ENCODE measurements at regions not wholly inside any gene's neighbourhood (a gene's known extent, or its start where the extent isn't known, plus 50 kb on each side); places are given as distances from the start of the nearest gene placed in this dataset.

- intact Hi-C loops (cut with DNase I; ENCODE audit: low total_unique reads): no loop called here
- Histone ChIP-seq H3K27me3 (peaks cover 0 to 15% (median 0%) of the 10 kb centered on the region in 3 donors), H3K27ac (no peak overlapping the region), H3K36me3 (no peaks in the 10 kb centered on the region), H3K4me1 (no peaks in the 10 kb centered on the region), H3K4me3 (no peak overlapping the region), H3K9me3 (peaks cover 0 to 15% (median 5%) of the 10 kb centered on the region in 4 donors)
- no peak for DNase-seq
- no peak for TF ChIP-seq POLR2A (IDR thresholded peaks at IDR 0.05)
- no peak for TF ChIP-seq POLR2AphosphoS5 (IDR thresholded peaks at IDR 0.05)
- TF ChIP-seq CTCF (IDR thresholded peaks at IDR 0.05): no peak
- TF ChIP-seq EP300 (IDR thresholded peaks at IDR 0.05): no peak
- 46 to 71% (median 59%) methylated on average over 3 to 4 of the region's 4 CpGs for whole genome bisulfite sequencing, 5 donors
Measured at GRCh38 chr11:45453721-45454120, 167.6 kb upstream of the SYT13 start.

- no peak for DNase-seq
- H3K27me3 ChIP-seq: peaks cover 0 to 18% (median 0%) of the 10 kb centered on the region in 3 donors
- H3K27ac ChIP-seq: no peak overlapping the region
- no peaks in the 10 kb centered on the region for H3K36me3 ChIP-seq
- intact Hi-C loops (cut with DNase I; ENCODE audit: low total_unique reads): no loop called here
- 44 to 53% (median 47%) methylated on average over 8 of the region's 8 CpGs for WGBS, 5 donors
- H3K4me3 ChIP-seq: no peak overlapping the region
- no peak for TF ChIP-seq CTCF (IDR thresholded peaks at IDR 0.05)
- TF ChIP-seq POLR2AphosphoS5 (IDR thresholded peaks at IDR 0.05): no peak
- TF ChIP-seq POLR2A (IDR thresholded peaks at IDR 0.05): no peak
- no peak for TF ChIP-seq EP300 (IDR thresholded peaks at IDR 0.05)
- H3K4me1 ChIP-seq: no peaks in the 10 kb centered on the region
- H3K9me3 ChIP-seq: peaks cover 0 to 15% (median 5%) of the 10 kb centered on the region in 4 donors
Measured at GRCh38 chr11:45451766-45452440, 165.8 kb upstream of the SYT13 start.

GRCh38 chr11:45450189-45450588, 164.0 kb upstream of the SYT13 start:
- Histone ChIP-seq H3K4me1 (no peaks in the 10 kb centered on the region), H3K36me3 (no peaks in the 10 kb centered on the region), H3K4me3 (no peak overlapping the region), H3K27ac (no peak overlapping the region), H3K27me3 (peaks cover 0 to 28% (median 0%) of the 10 kb centered on the region in 3 donors), H3K9me3 (peaks cover 0 to 9% (median 3%) of the 10 kb centered on the region in 4 donors)
- intact Hi-C loops (cut with DNase I; ENCODE audit: low total_unique reads): no loop called here
- 54 to 75% (median 64%) methylated on average over 3 of the region's 3 CpGs for WGBS, 5 donors
- TF ChIP-seq CTCF (IDR thresholded peaks at IDR 0.05) (no peak), POLR2AphosphoS5 (IDR thresholded peaks at IDR 0.05) (no peak), POLR2A (IDR thresholded peaks at IDR 0.05) (no peak), EP300 (IDR thresholded peaks at IDR 0.05) (no peak)
- DNase-seq: peak in 1 of 2 donors; percentile 21

GRCh38 chr11:45449036-45449601, 163.0 kb upstream of the SYT13 start:
- DNase-seq: no peak
- intact Hi-C loops (cut with DNase I; ENCODE audit: low total_unique reads): no loop called here
- no peaks in the 10 kb centered on the region for H3K4me1 ChIP-seq
- H3K4me3 ChIP-seq: no peak overlapping the region
- TF ChIP-seq POLR2A (IDR thresholded peaks at IDR 0.05) (no peak), EP300 (IDR thresholded peaks at IDR 0.05) (no peak), POLR2AphosphoS5 (IDR thresholded peaks at IDR 0.05) (no peak), CTCF (IDR thresholded peaks at IDR 0.05) (no peak)
- peaks cover 0 to 35% (median 0%) of the 10 kb centered on the region in 3 donors for H3K27me3 ChIP-seq
- H3K9me3 ChIP-seq: no peaks in the 10 kb centered on the region
- H3K36me3 ChIP-seq: no peaks in the 10 kb centered on the region
- WGBS, 5 donors: 71 to 77% (median 73%) methylated on average over 9 of the region's 9 CpGs
- no peak overlapping the region for H3K27ac ChIP-seq

Measured in stomach (tissue), 8 donors.